HCT116 (cell line): ENCODE measurements at regions not wholly inside any gene's neighbourhood (a gene's known extent, or its start where the extent isn't known, plus 50 kb on each side); places are given as distances from the start of the nearest gene placed in this dataset.

Experiments used
- ATAC-seq: fragments of 200-7000 bp; cut with Tn5 transposase; 2 replicates; pipeline ENCODE4 v1.9.1; 2020; ENCODE audit warnings: mild to moderate bottlenecking, moderate library complexity
- BruUV-seq: library from RNA; stranded (reverse); fragments of 400-500 nt; replicated peaks from 2 replicates; lab custom pipeline; 2021; lab: Mats Ljungman, UMichigan
- CTCF ChIA-PET: fragments of 300-600 bp; sonication (Branson Sonifier 250); formaldehyde crosslinking; loops from one replicate; lab custom pipeline; 2021; ENCODE audit warnings: antibody characterized with exemption; lab: Charles Lee
- POLR2A ChIA-PET: fragments of 300-600, 350-600 bp; sonication (Branson Sonifier 250); formaldehyde crosslinking; loops from one replicate; lab custom pipeline; 2021; ENCODE audit warnings: antibody characterized with exemption; lab: Charles Lee
- RAD21 ChIA-PET, 2 experiments: fragments of 300-600 bp; sonication (Branson Sonifier 250); formaldehyde crosslinking; loops; one replicate each; lab custom pipeline; 2023; ENCODE audit warnings: low total read pairs in 2 of 2; ENCODE audit not compliant: uncharacterized antibody in 2 of 2, unreplicated experiment in 2 of 2, low non-redundant PET in 1 of 2; lab: Charles Lee
- DNase-seq: peaks from one replicate; pipeline ENCODE4 v3.0.0-alpha.2; 2010; ENCODE audit warnings: low read depth, low spot score
- H2AFZ ChIP-seq: fragments of 200-600 bp; shearing (Covaris generic), sonication (generic); 2 replicates; pipeline ENCODE4 v1.6.1; 2017; ENCODE audit warnings: low read depth, mixed run types, mixed read lengths, antibody characterized with exemption, low read length; ENCODE audit not compliant: poor library complexity, severe bottlenecking
- H3K27ac ChIP-seq: 2 replicates; pipeline ENCODE4 v1.5.1; 2012; ENCODE audit warnings: low read depth, low read length
- H3K27me3 ChIP-seq: fragments of 200-600 bp; sonication (generic); 2 replicates; pipeline ENCODE4 v1.6.1; 2016; ENCODE audit warnings: mixed run types, low read length, mixed read lengths; ENCODE audit not compliant: insufficient read depth
- H3K36me3 ChIP-seq, 2 experiments: fragments of 200-500 bp in 1 of 2; fragments of 200-600 bp in 1 of 2; sonication (Bioruptor generic) in 1 of 2; sonication (generic) in 1 of 2; 2 replicates each; pipeline versions ENCODE4 v1.5.1 to v1.6.1; 2014 to 2016; ENCODE audit warnings: low read length in 2 of 2, inconsistent platforms in 1 of 2, mixed read lengths in 1 of 2, mixed run types in 1 of 2; ENCODE audit not compliant: insufficient read depth in 2 of 2, control insufficient read depth in 1 of 2
- H3K4me1 ChIP-seq, 2 experiments: fragments of 200-600 bp in 1 of 2; sonication (generic) in 1 of 2; 2 replicates each; pipeline versions ENCODE4 v1.5.1 to v1.6.1; 2012 to 2017; ENCODE audit warnings: low read length in 2 of 2, inconsistent platforms in 1 of 2, mild to moderate bottlenecking in 1 of 2, mixed read lengths in 1 of 2, mixed run types in 1 of 2, moderate library complexity in 1 of 2; ENCODE audit not compliant: insufficient read depth in 2 of 2, control insufficient read depth in 1 of 2
- H3K4me2 ChIP-seq: fragments of 200-600 bp; sonication (generic); 2 replicates; pipeline ENCODE4 v1.6.1; 2017; ENCODE audit warnings: mixed run types, low read length, mixed read lengths
- H3K4me3 ChIP-seq, 2 experiments: fragments of 200-600 bp in 1 of 2; sonication (generic) in 1 of 2; replicated peaks in 1 of 2; 2 replicates each; pipeline ENCODE4 v1.5.1; 2011 to 2016; ENCODE audit warnings: low read length in 2 of 2, control low read depth in 1 of 2, low read depth in 1 of 2, mild to moderate bottlenecking in 1 of 2, mixed read lengths in 1 of 2, mixed run types in 1 of 2
- H3K79me2 ChIP-seq: fragments of 200-600 bp; sonication (generic); 2 replicates; pipeline ENCODE4 v1.6.1; 2017; ENCODE audit warnings: mild to moderate bottlenecking, mixed run types, low read length, moderate library complexity, mixed read lengths; ENCODE audit not compliant: insufficient read depth
- H3K9ac ChIP-seq: fragments of 200-600 bp; sonication (generic); 2 replicates; pipeline ENCODE4 v1.6.1; 2016; ENCODE audit warnings: low read length, mixed read lengths
- H3K9me2 ChIP-seq: fragments of 200-600 bp; sonication (generic), shearing (Covaris generic); 2 replicates; pipeline ENCODE4 v1.6.1; 2017; ENCODE audit warnings: mixed run types, mild to moderate bottlenecking, moderate library complexity; ENCODE audit not compliant: insufficient read depth
- H3K9me3 ChIP-seq, 2 experiments: fragments of 200-500 bp in 1 of 2; fragments of 200-600 bp in 1 of 2; sonication (Bioruptor generic) in 1 of 2; sonication (generic) in 1 of 2; 2 replicates each; pipeline ENCODE4 v1.6.1; 2014 to 2017; ENCODE audit warnings: low read length in 2 of 2, mixed read lengths in 2 of 2, inconsistent platforms in 1 of 2, low read depth in 1 of 2, mild to moderate bottlenecking in 1 of 2, mixed run types in 1 of 2, moderate library complexity in 1 of 2; ENCODE audit not compliant: control insufficient read depth in 1 of 2, insufficient read depth in 1 of 2
- H4K20me1 ChIP-seq: fragments of 200-600 bp; sonication (generic), shearing (Covaris generic); 2 replicates; pipeline ENCODE4 v1.6.1; 2017; ENCODE audit warnings: mixed run types, mild to moderate bottlenecking, moderate library complexity; ENCODE audit not compliant: insufficient read depth
- ATF3 ChIP-seq: IDR thresholded peaks from 2 replicates; pipeline ENCODE4 v1.6.1; 2012
- CBX3 ChIP-seq: IDR thresholded peaks from 2 replicates; pipeline ENCODE4 v1.6.1; 2012; ENCODE audit warnings: low read depth
- CTCF ChIP-seq, 3 experiments: fragments of 200-600 bp in 1 of 3; sonication (generic) in 1 of 3; IDR thresholded peaks in 2 of 3; conservative IDR thresholded peaks in 1 of 3; 2 replicates each; pipeline ENCODE4 v1.5.1; 2012 to 2017; ENCODE audit warnings: low read depth in 2 of 3, low read length in 2 of 3, antibody characterized with exemption in 1 of 3, borderline replicate concordance in 1 of 3, control low read depth in 1 of 3, mild to moderate bottlenecking in 1 of 3, mixed read lengths in 1 of 3, mixed run types in 1 of 3, moderate library complexity in 1 of 3; ENCODE audit not compliant: insufficient read depth in 1 of 3
- EGR1 ChIP-seq: IDR thresholded peaks from 2 replicates; pipeline ENCODE4 v1.6.1; 2012; ENCODE audit warnings: low read depth
- EZH2 ChIP-seq: fragments of 200-600 bp; sonication (generic); IDR thresholded peaks from 2 replicates; pipeline ENCODE4 v1.6.1; 2017; ENCODE audit warnings: antibody characterized with exemption, mixed run types
- FOSL1 ChIP-seq: IDR thresholded peaks from 2 replicates; pipeline ENCODE4 v1.6.1; 2012; ENCODE audit warnings: low read depth
- JUND ChIP-seq: IDR thresholded peaks from 2 replicates; pipeline ENCODE4 v1.6.1; 2012
- MAX ChIP-seq: IDR thresholded peaks from 2 replicates; pipeline ENCODE4 v1.6.1; 2012
- POLR2AphosphoS5 ChIP-seq: IDR thresholded peaks from 2 replicates; pipeline ENCODE4 v1.6.1; 2011; ENCODE audit warnings: mild to moderate bottlenecking, low read depth, low read length, moderate library complexity
- RAD21 ChIP-seq: IDR thresholded peaks from 2 replicates; pipeline ENCODE4 v1.6.1; 2012; ENCODE audit warnings: low read depth, mild to moderate bottlenecking
- REST ChIP-seq: IDR thresholded peaks from 2 replicates; pipeline ENCODE4 v1.6.1; 2012; ENCODE audit warnings: low read depth
- SIN3A ChIP-seq: IDR thresholded peaks from 2 replicates; pipeline ENCODE4 v1.6.1; 2012; ENCODE audit warnings: low read depth
- SP1 ChIP-seq: IDR thresholded peaks from 2 replicates; pipeline ENCODE4 v1.6.1; 2012; ENCODE audit warnings: low read depth
- SRF ChIP-seq: IDR thresholded peaks from 2 replicates; pipeline ENCODE4 v1.6.1; 2012; ENCODE audit warnings: low read depth
- TCF7L2 ChIP-seq: IDR thresholded peaks from 2 replicates; pipeline ENCODE4 v1.7.0; 2011; ENCODE audit warnings: borderline replicate concordance, inconsistent platforms; ENCODE audit not compliant: insufficient read depth, insufficient read length; ENCODE audit errors: extremely low read depth
- YY1 ChIP-seq: IDR thresholded peaks from 2 replicates; pipeline ENCODE4 v1.6.1; 2011; ENCODE audit warnings: low read length, low read depth, moderate library complexity, mild to moderate bottlenecking; ENCODE audit not compliant: insufficient replicate concordance; ENCODE audit errors: extremely low read depth
- ZBTB33 ChIP-seq: IDR thresholded peaks from 2 replicates; pipeline ENCODE4 v1.6.1; 2011; ENCODE audit warnings: mild to moderate bottlenecking, low read length, moderate library complexity; ENCODE audit not compliant: insufficient replicate concordance; ENCODE audit errors: extremely low read depth
- ZFX ChIP-seq: fragments of 450-650 bp; IDR thresholded peaks from 2 replicates; pipeline ENCODE4 v1.6.1; 2017
- ZNF274 ChIP-seq: fragments of 200-500 bp; sonication (Bioruptor generic); IDR thresholded peaks from 2 replicates; pipeline ENCODE4 v1.6.1; 2014; ENCODE audit warnings: mild to moderate bottlenecking, low read depth, low read length, inconsistent platforms
- intact Hi-C: fragments of 100-400 bp; cut with micrococcal nuclease; formaldehyde crosslinking; loops from 2 replicates; pipeline ENCODE4 v1.10.0; 2022

GRCh38 chr13:75073786-75074185, 408.2 kb downstream of the TBC1D4 start:
- Histone ChIP-seq H3K9ac (no peak overlapping the region), H3K4me2 (no peak overlapping the region), H3K27me3 (no peaks in the 10 kb centered on the region), H3K9me2 (no peaks in the 10 kb centered on the region), H3K4me1 (no peaks in the 10 kb centered on the region), H2AFZ (no peak overlapping the region), H3K79me2 (no peaks in the 10 kb centered on the region), H3K36me3 (no peaks in the 10 kb centered on the region), H3K9me3 (no peaks in the 10 kb centered on the region), H4K20me1 (no peaks in the 10 kb centered on the region), H3K27ac (no peak overlapping the region), H3K4me3 (no peak overlapping the region)
- ChIA-PET POLR2A (no interaction called here), RAD21 (no interaction called here), CTCF (no interaction called here)
- DNase-seq = no peak
- ATAC-seq = no peak
- no TSS peak for BruUV-seq
- no peak for TF ChIP-seq JUND
- TF ChIP-seq REST = no peak
- TF ChIP-seq CBX3 = no peak
- no peak for TF ChIP-seq SP1
- no peak for TF ChIP-seq ZNF274
- no peak for TF ChIP-seq YY1
- no peak for TF ChIP-seq EZH2
- no peak for TF ChIP-seq SRF
- TF ChIP-seq SIN3A = no peak
- no peak for TF ChIP-seq FOSL1
- no peak for TF ChIP-seq EGR1
- no peak for TF ChIP-seq TCF7L2
- no peak for TF ChIP-seq ATF3
- TF ChIP-seq MAX = no peak
- TF ChIP-seq POLR2AphosphoS5 = no peak
- no peak for TF ChIP-seq CTCF (IDR thresholded peaks at IDR 0.05 in 2 of 3, conservative IDR thresholded peaks at IDR 0.05 in 1 of 3; ENCODE audit: borderline replicate concordance in 1 of 3, insufficient read depth in 1 of 3, low read depth in 2 of 3, low read length in 2 of 3)
- no peak for TF ChIP-seq ZFX
- no peak for TF ChIP-seq ZBTB33
- TF ChIP-seq RAD21 = no peak
- intact Hi-C loops = no loop called here
